Spinal cord (tissue), 9 donors: ENCODE measurements at regions not wholly inside any gene's neighbourhood (a gene's known extent, or its start where the extent isn't known, plus 50 kb on each side); places are given as distances from the start of the nearest gene placed in this dataset.

Experiments
- DNase-seq, 6 donors: peaks; one replicate each; pipeline versions ENCODE4 v3.0.0 to v3.0.0-alpha.2; 2013 to 2015; ENCODE audit warnings: low spot score in 6 of 6, low read depth in 4 of 6
- H3K27ac ChIP-seq: one replicate; pipeline ENCODE4 v1.5.1; 2013; ENCODE audit warnings: low read depth, low read length, control low read depth
- H3K27me3 ChIP-seq: one replicate; pipeline ENCODE4 v1.6.1; 2013; ENCODE audit warnings: low read length; ENCODE audit not compliant: control insufficient read depth, insufficient read depth
- H3K36me3 ChIP-seq: one replicate; pipeline ENCODE4 v1.6.1; 2013; ENCODE audit warnings: low read length; ENCODE audit not compliant: control insufficient read depth, insufficient read depth
- H3K4me1 ChIP-seq: one replicate; pipeline ENCODE4 v1.6.1; 2013; ENCODE audit warnings: low read length; ENCODE audit not compliant: control insufficient read depth, insufficient read depth
- H3K4me3 ChIP-seq: one replicate; pipeline ENCODE4 v1.5.1; 2013; ENCODE audit warnings: low read depth, low read length, control low read depth
- H3K9me3 ChIP-seq: one replicate; pipeline ENCODE4 v1.6.1; 2013; ENCODE audit warnings: low read length; ENCODE audit not compliant: control insufficient read depth, insufficient read depth
- WGBS: methylation state at CpG from one replicate; pipeline ENCODE4 v1.1.5; 2013; ENCODE audit warnings: missing lambda C conversion rate; ENCODE audit not compliant: insufficient coverage; 5-methylcytosine and 5-hydroxymethylcytosine counted together
- donor health status: healthy.

DNA sequence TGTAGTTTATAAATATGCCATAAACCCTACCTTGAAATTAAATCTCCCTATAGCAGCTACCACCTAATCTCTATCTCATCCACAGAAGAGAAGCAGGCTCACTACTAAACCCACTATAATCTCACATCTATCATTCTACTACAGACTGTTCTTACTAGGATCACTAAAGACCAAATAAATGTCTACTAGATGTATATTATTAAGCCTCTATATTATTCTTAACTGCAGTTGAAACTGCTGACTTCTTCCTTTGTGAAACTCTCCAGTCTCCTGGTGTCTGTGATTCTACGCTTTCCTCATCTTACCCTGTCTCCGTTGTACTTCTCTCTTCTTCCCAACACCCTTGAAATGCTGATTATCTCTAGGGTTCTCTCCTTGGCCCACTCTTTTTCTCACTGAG lies 1154.0 kb downstream of the IGSF11 start:
- Histone ChIP-seq H3K4me3 (no peak overlapping the region), H3K36me3 (no peaks in the 10 kb centered on the region), H3K4me1 (no peaks in the 10 kb centered on the region), H3K9me3 (no peaks in the 10 kb centered on the region), H3K27me3 (no peaks in the 10 kb centered on the region), H3K27ac (no peak overlapping the region)
- no peak for DNase-seq
- 100% methylated on average over 2 of the region's 2 CpGs for WGBS

DNA sequence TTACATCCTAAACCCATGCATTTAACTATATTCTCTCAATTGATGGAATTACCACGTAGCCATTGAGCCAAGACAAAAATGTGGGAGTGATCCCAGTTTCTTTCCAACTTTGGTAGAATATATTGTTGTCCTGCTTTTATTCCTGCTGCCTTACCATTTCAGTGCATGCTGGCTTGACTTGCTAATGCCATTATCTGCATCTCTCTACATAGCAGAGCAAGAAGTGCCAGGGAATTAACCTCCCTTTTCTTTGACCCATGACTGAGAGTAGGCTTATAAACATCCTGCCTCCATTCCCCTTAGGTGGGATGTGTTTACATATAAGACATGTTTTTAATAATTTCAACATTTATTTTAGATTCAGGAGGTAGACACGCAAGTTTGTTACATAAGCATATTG lies 1153.4 kb downstream of the IGSF11 start:
- DNase-seq = no peak
- Histone ChIP-seq H3K36me3 (no peaks in the 10 kb centered on the region), H3K9me3 (no peaks in the 10 kb centered on the region), H3K27me3 (no peaks in the 10 kb centered on the region), H3K4me1 (no peaks in the 10 kb centered on the region), H3K4me3 (no peak overlapping the region), H3K27ac (no peak overlapping the region)
- no CpG with 5 or more reads among the region's 2 CpGs for WGBS

DNA sequence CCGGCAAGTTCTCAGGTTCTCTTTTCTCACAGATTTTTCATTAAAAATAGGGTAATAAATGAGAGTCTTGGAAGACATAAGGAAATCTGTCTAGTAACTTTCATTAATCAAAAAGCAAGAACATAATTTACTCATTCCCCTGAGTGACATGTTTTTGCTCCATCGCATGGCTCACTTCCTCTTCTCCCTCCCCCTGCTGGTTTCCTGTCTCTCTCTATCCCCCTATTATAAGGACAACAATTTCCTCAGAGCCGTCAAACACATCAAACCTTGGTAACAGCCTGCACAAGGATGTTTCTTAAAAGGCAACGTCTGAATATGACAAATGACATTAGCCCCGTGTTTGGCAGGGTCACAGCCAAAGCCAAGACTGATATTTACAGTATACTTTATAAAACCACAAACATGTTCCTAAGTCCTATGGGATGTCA lies 1149.6 kb downstream of the IGSF11 start:
- Histone ChIP-seq H3K27ac (no peak overlapping the region), H3K9me3 (no peaks in the 10 kb centered on the region), H3K36me3 (no peaks in the 10 kb centered on the region), H3K4me1 (no peaks in the 10 kb centered on the region), H3K27me3 (no peaks in the 10 kb centered on the region), H3K4me3 (no peak overlapping the region)
- peak in 1 of 6 donors; percentile 41 for DNase-seq
- WGBS = 49% methylated on average over 2 of the region's 5 CpGs

DNA sequence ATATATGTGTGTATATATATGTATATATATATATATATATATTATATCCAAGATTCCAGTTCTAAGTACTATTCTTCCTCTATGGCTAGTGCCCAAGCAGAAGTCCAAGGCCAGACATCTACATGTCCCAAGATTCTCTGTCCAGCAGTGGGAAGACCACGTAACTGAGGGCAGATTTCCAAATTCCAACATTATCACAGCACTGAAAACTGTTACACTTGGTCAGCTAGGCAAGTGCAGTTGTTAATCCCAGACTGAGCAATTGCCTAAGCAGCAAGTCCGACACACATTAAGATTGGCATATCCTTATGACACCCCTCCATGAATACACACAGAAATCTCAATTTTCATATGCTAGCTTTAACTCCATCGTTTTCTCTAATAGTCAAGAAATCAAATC lies 1148.5 kb downstream of the IGSF11 start:
- DNase-seq = no peak
- Histone ChIP-seq H3K4me1 (no peaks in the 10 kb centered on the region), H3K27me3 (no peaks in the 10 kb centered on the region), H3K27ac (no peak overlapping the region), H3K36me3 (no peaks in the 10 kb centered on the region), H3K4me3 (no peak overlapping the region), H3K9me3 (no peaks in the 10 kb centered on the region)
- 93% methylated on average over 1 of the region's 3 CpGs for WGBS

DNA sequence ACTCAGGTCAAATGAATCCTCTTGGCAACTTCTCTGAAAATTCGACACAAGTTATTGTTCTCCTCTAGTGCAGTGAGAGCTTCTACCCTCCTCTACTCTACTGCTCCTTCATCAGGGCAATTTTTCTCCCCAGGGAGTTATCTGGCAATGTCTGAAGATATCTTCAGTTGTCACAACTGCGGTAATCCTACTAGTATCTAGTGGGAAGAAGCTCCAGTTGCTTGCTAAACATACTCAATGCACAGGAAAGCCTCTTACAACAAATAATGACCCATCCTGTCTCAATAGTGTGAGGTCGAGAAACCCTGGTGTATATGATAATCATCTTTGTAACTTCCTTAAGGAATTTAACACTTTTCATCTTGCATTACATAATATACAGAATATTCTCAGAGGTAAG lies 1147.6 kb downstream of the IGSF11 start:
- Histone ChIP-seq H3K36me3 (no peaks in the 10 kb centered on the region), H3K9me3 (no peaks in the 10 kb centered on the region), H3K27me3 (no peaks in the 10 kb centered on the region), H3K4me1 (no peaks in the 10 kb centered on the region), H3K27ac (no peak overlapping the region), H3K4me3 (no peak overlapping the region)
- WGBS = 100% methylated on average over 1 of the region's 3 CpGs
- DNase-seq = no peak

DNA sequence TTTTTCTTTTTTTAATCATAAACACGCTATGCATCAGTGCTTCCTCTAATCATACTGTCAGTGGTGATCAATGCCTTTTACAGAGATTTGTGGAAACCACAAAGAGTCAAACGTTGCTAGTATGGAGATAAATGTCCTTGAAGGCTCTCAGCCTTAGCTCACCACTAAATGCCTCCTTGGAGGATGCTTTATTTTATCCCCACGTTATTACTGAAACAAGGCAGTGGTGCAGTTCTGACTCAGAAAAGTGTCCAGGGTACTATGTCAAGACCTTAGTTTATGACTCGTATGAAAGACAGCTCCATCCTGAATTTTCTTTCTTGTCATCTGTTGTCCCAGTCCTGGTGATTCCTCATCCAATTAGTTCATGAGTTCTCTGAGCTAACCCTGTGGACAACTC lies 1146.7 kb downstream of the IGSF11 start:
- no peaks in the 10 kb centered on the region for H3K9me3 ChIP-seq
- WGBS = 71% methylated on average over 2 of the region's 4 CpGs
- DNase-seq = no peak
- H3K27ac ChIP-seq = no peak overlapping the region
- no peaks in the 10 kb centered on the region for H3K4me1 ChIP-seq
- H3K27me3 ChIP-seq = no peaks in the 10 kb centered on the region
- no peak overlapping the region for H3K4me3 ChIP-seq
- H3K36me3 ChIP-seq = no peaks in the 10 kb centered on the region

DNA sequence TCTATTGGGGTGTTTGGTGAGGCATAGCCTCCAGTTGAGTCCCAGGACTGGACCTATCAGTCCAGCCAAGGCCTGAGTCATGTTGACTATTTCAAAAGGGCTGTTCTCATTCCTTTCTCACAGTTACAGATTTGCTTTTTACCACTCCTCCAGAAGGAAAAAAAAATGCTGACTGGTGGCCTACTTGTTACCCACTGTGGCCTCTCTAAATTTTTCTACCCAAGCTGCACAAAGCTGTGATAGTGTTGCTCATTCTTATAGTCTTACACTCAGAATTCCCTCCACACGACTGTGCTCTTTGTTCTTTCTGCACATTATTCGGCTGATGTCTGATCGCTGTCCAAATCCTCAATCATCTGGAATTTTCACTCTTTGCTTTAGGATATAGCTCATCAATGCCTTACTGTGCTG lies 1142.2 kb downstream of the IGSF11 start:
- Histone ChIP-seq H3K4me1 (no peaks in the 10 kb centered on the region), H3K9me3 (peaks cover 6% of the 10 kb centered on the region), H3K4me3 (no peak overlapping the region), H3K27ac (peak overlapping the region; percentile 57), H3K36me3 (no peaks in the 10 kb centered on the region), H3K27me3 (no peaks in the 10 kb centered on the region)
- WGBS = 39% methylated on average over 3 of the region's 3 CpGs
- DNase-seq = peak in 2 of 6 donors; percentile 45 to 57

DNA sequence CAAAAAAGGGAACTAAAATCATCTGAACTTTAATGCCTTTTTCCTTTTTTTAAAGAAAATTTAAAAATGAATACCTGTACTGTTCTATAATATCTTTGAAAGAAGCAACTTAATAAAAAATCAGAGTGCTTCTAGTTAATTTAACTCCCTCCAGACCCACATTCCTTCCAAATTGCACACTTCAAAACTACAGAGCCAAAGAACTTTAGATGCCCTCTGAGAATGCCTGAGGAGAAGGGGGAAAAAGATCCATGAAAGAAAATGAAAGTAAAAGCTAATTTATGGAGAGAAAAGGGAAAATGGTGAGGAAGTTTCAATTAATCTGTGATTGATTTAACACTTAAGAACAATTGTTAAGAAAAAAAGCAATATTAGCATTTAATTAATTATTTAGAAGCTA lies 1141.6 kb downstream of the IGSF11 start:
- Histone ChIP-seq H3K27ac (peak overlapping the region; percentile 57), H3K9me3 (peaks cover 9% of the 10 kb centered on the region), H3K27me3 (no peaks in the 10 kb centered on the region), H3K4me3 (no peak overlapping the region), H3K4me1 (no peaks in the 10 kb centered on the region), H3K36me3 (no peaks in the 10 kb centered on the region)
- DNase-seq = peak in 3 of 6 donors; percentile 23 to 67 (median 35)

DNA sequence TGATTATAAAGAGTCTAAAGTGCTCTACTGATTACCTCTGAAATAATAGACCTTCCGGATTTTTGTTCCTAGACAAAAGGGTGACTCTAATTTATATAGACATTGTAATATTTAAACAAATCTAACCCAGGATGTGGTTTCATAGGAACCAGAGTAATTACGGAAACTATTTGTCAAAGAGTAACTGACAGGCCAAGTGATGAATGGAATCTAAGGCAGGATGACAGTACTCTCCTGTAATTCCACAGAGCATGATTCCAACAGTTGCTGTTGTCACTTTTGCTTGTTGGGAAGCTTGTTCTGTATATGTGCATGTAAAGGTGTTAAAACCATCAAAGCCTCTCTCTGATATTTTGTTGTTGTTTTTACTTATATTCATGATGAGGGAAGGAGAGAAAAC lies 1141.0 kb downstream of the IGSF11 start:
- no peak for DNase-seq
- WGBS = no CpG with 5 or more reads among the region's 2 CpGs
- Histone ChIP-seq H3K27ac (no peak overlapping the region), H3K27me3 (no peaks in the 10 kb centered on the region), H3K4me1 (no peaks in the 10 kb centered on the region), H3K4me3 (no peak overlapping the region), H3K9me3 (peaks cover 12% of the 10 kb centered on the region), H3K36me3 (no peaks in the 10 kb centered on the region)

DNA sequence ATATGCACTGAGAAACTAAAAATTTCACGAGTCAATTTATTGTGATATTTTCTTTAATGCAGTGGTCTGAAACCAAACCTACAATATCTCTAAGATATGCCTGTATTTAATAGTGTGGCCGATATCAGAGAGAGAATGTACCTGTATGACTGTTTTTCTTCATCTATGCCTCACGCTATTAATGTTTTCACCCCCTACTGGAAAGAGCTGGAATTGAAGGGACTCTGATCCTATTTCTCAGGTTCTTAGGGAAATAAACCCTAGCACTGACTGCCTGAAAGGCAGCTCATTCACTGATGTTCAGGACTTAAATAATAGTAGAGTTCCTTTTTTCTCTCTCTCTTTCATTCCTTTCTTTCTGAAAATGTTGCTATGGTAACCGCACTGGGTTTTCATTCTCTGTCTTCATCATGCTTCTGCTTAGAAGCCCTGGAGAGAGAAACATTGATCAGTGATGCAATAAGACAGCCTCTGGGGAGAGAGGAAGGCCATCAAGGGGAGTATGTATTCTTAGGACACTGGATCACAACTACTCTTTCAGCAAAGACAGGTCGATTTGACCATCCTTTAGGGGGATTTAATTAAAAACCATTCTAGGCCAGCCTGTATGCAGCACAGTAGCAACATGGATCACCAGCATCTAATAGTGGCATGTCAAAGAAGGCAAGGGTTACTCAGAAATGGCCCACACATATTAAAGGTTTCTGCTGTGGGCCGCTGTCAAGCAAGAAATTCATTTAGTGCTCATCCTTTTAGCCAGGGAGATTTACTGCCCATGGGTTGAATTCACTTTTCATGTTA lies 1135.7 kb downstream of the IGSF11 start:
- WGBS = 86% methylated on average over 1 of the region's 6 CpGs
- H3K4me3 ChIP-seq = no peak overlapping the region
- no peaks in the 10 kb centered on the region for H3K27me3 ChIP-seq
- H3K9me3 ChIP-seq = peaks cover 12% of the 10 kb centered on the region
- peak in 3 of 6 donors; percentile 29 to 76 (median 67) for DNase-seq
- peak overlapping the region; percentile 18 for H3K27ac ChIP-seq
- H3K36me3 ChIP-seq = no peaks in the 10 kb centered on the region
- no peaks in the 10 kb centered on the region for H3K4me1 ChIP-seq
